HCT116 (cell line): ENCODE measurements at regions not wholly inside any gene's neighbourhood (a gene's known extent, or its start where the extent isn't known, plus 50 kb on each side); places are given as distances from the start of the nearest gene placed in this dataset.

Experiments
- ATAC-seq: fragments of 200-7000 bp; cut with Tn5 transposase; 2 replicates; pipeline ENCODE4 v1.9.1; 2020; ENCODE audit warnings: mild to moderate bottlenecking, moderate library complexity
- BruUV-seq: library from RNA; stranded (reverse); fragments of 400-500 nt; replicated peaks from 2 replicates; lab custom pipeline; 2021; lab: Mats Ljungman, UMichigan
- CTCF ChIA-PET: fragments of 300-600 bp; sonication (Branson Sonifier 250); formaldehyde crosslinking; loops from one replicate; lab custom pipeline; 2021; ENCODE audit warnings: antibody characterized with exemption; lab: Charles Lee
- POLR2A ChIA-PET: fragments of 300-600, 350-600 bp; sonication (Branson Sonifier 250); formaldehyde crosslinking; loops from one replicate; lab custom pipeline; 2021; ENCODE audit warnings: antibody characterized with exemption; lab: Charles Lee
- RAD21 ChIA-PET, 2 experiments: fragments of 300-600 bp; sonication (Branson Sonifier 250); formaldehyde crosslinking; loops; one replicate each; lab custom pipeline; 2023; ENCODE audit warnings: low total read pairs in 2 of 2; ENCODE audit not compliant: uncharacterized antibody in 2 of 2, unreplicated experiment in 2 of 2, low non-redundant PET in 1 of 2; lab: Charles Lee
- DNase-seq: peaks from one replicate; pipeline ENCODE4 v3.0.0-alpha.2; 2010; ENCODE audit warnings: low read depth, low spot score
- H2AFZ ChIP-seq: fragments of 200-600 bp; shearing (Covaris generic), sonication (generic); 2 replicates; pipeline ENCODE4 v1.6.1; 2017; ENCODE audit warnings: low read depth, mixed run types, mixed read lengths, antibody characterized with exemption, low read length; ENCODE audit not compliant: poor library complexity, severe bottlenecking
- H3K27ac ChIP-seq: 2 replicates; pipeline ENCODE4 v1.5.1; 2012; ENCODE audit warnings: low read depth, low read length
- H3K27me3 ChIP-seq: fragments of 200-600 bp; sonication (generic); 2 replicates; pipeline ENCODE4 v1.6.1; 2016; ENCODE audit warnings: mixed run types, low read length, mixed read lengths; ENCODE audit not compliant: insufficient read depth
- H3K36me3 ChIP-seq, 2 experiments: fragments of 200-500 bp in 1 of 2; fragments of 200-600 bp in 1 of 2; sonication (Bioruptor generic) in 1 of 2; sonication (generic) in 1 of 2; 2 replicates each; pipeline versions ENCODE4 v1.5.1 to v1.6.1; 2014 to 2016; ENCODE audit warnings: low read length in 2 of 2, inconsistent platforms in 1 of 2, mixed read lengths in 1 of 2, mixed run types in 1 of 2; ENCODE audit not compliant: insufficient read depth in 2 of 2, control insufficient read depth in 1 of 2
- H3K4me1 ChIP-seq, 2 experiments: fragments of 200-600 bp in 1 of 2; sonication (generic) in 1 of 2; 2 replicates each; pipeline versions ENCODE4 v1.5.1 to v1.6.1; 2012 to 2017; ENCODE audit warnings: low read length in 2 of 2, inconsistent platforms in 1 of 2, mild to moderate bottlenecking in 1 of 2, mixed read lengths in 1 of 2, mixed run types in 1 of 2, moderate library complexity in 1 of 2; ENCODE audit not compliant: insufficient read depth in 2 of 2, control insufficient read depth in 1 of 2
- H3K4me2 ChIP-seq: fragments of 200-600 bp; sonication (generic); 2 replicates; pipeline ENCODE4 v1.6.1; 2017; ENCODE audit warnings: mixed run types, low read length, mixed read lengths
- H3K4me3 ChIP-seq, 2 experiments: fragments of 200-600 bp in 1 of 2; sonication (generic) in 1 of 2; replicated peaks in 1 of 2; 2 replicates each; pipeline ENCODE4 v1.5.1; 2011 to 2016; ENCODE audit warnings: low read length in 2 of 2, control low read depth in 1 of 2, low read depth in 1 of 2, mild to moderate bottlenecking in 1 of 2, mixed read lengths in 1 of 2, mixed run types in 1 of 2
- H3K79me2 ChIP-seq: fragments of 200-600 bp; sonication (generic); 2 replicates; pipeline ENCODE4 v1.6.1; 2017; ENCODE audit warnings: mild to moderate bottlenecking, mixed run types, low read length, moderate library complexity, mixed read lengths; ENCODE audit not compliant: insufficient read depth
- H3K9ac ChIP-seq: fragments of 200-600 bp; sonication (generic); 2 replicates; pipeline ENCODE4 v1.6.1; 2016; ENCODE audit warnings: low read length, mixed read lengths
- H3K9me2 ChIP-seq: fragments of 200-600 bp; sonication (generic), shearing (Covaris generic); 2 replicates; pipeline ENCODE4 v1.6.1; 2017; ENCODE audit warnings: mixed run types, mild to moderate bottlenecking, moderate library complexity; ENCODE audit not compliant: insufficient read depth
- H3K9me3 ChIP-seq, 2 experiments: fragments of 200-500 bp in 1 of 2; fragments of 200-600 bp in 1 of 2; sonication (Bioruptor generic) in 1 of 2; sonication (generic) in 1 of 2; 2 replicates each; pipeline ENCODE4 v1.6.1; 2014 to 2017; ENCODE audit warnings: low read length in 2 of 2, mixed read lengths in 2 of 2, inconsistent platforms in 1 of 2, low read depth in 1 of 2, mild to moderate bottlenecking in 1 of 2, mixed run types in 1 of 2, moderate library complexity in 1 of 2; ENCODE audit not compliant: control insufficient read depth in 1 of 2, insufficient read depth in 1 of 2
- H4K20me1 ChIP-seq: fragments of 200-600 bp; sonication (generic), shearing (Covaris generic); 2 replicates; pipeline ENCODE4 v1.6.1; 2017; ENCODE audit warnings: mixed run types, mild to moderate bottlenecking, moderate library complexity; ENCODE audit not compliant: insufficient read depth
- FOSL1 ChIP-seq: IDR thresholded peaks from 2 replicates; pipeline ENCODE4 v1.6.1; 2012; ENCODE audit warnings: low read depth
- JUND ChIP-seq: IDR thresholded peaks from 2 replicates; pipeline ENCODE4 v1.6.1; 2012
- POLR2A ChIP-seq: IDR thresholded peaks from 2 replicates; pipeline ENCODE4 v1.7.0; 2011; ENCODE audit warnings: borderline replicate concordance; ENCODE audit not compliant: insufficient read depth, insufficient read length; ENCODE audit errors: extremely low read depth
- SIN3A ChIP-seq: IDR thresholded peaks from 2 replicates; pipeline ENCODE4 v1.6.1; 2012; ENCODE audit warnings: low read depth
- SRF ChIP-seq: IDR thresholded peaks from 2 replicates; pipeline ENCODE4 v1.6.1; 2012; ENCODE audit warnings: low read depth
- TCF7L2 ChIP-seq: IDR thresholded peaks from 2 replicates; pipeline ENCODE4 v1.7.0; 2011; ENCODE audit warnings: borderline replicate concordance, inconsistent platforms; ENCODE audit not compliant: insufficient read depth, insufficient read length; ENCODE audit errors: extremely low read depth
- ZFX ChIP-seq: fragments of 450-650 bp; IDR thresholded peaks from 2 replicates; pipeline ENCODE4 v1.6.1; 2017
- intact Hi-C: fragments of 100-400 bp; cut with micrococcal nuclease; formaldehyde crosslinking; loops from 2 replicates; pipeline ENCODE4 v1.10.0; 2022
- TF ChIP-seq, protein P1 (sequence below): IDR thresholded peaks from 2 replicates; pipeline ENCODE4 v1.6.1; 2012
- TF ChIP-seq, protein P2 (sequence below), 3 experiments: fragments of 200-600 bp in 1 of 3; sonication (generic) in 1 of 3; IDR thresholded peaks in 2 of 3; conservative IDR thresholded peaks in 1 of 3; 2 replicates each; pipeline ENCODE4 v1.5.1; 2012 to 2017; ENCODE audit warnings: low read depth in 2 of 3, low read length in 2 of 3, antibody characterized with exemption in 1 of 3, borderline replicate concordance in 1 of 3, control low read depth in 1 of 3, mild to moderate bottlenecking in 1 of 3, mixed read lengths in 1 of 3, mixed run types in 1 of 3, moderate library complexity in 1 of 3; ENCODE audit not compliant: insufficient read depth in 1 of 3
- TF ChIP-seq, protein P3 (sequence below): IDR thresholded peaks from 2 replicates; pipeline ENCODE4 v1.6.1; 2012; ENCODE audit warnings: low read depth

DNA sequence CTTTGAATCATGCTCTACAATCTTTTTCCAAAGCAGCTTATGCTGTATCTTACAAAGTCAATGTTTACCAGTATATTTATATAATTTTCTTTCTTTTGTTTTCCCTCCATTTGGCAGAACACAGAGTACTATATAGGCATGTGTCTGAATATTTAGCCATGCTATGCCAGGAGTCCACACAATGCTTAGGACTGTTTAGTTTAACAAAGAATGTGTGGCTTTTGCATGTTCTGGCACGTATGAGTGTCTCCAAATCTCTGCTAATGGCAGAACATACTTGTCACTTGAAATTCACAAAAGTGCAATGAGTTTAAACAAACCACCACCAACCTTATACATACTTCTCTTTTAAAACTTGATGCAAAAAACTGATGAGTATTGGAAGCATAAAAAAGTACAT, 268.0 kb downstream of the NR4A2 start:
- no TSS peak for BruUV-seq
- H3K9me2 ChIP-seq = no peaks in the 10 kb centered on the region
- ChIA-PET CTCF (no interaction called here), RAD21 (no interaction called here), POLR2A (no interaction called here)
- no peaks in the 10 kb centered on the region for H3K36me3 ChIP-seq
- no peaks in the 10 kb centered on the region for H4K20me1 ChIP-seq
- no peak overlapping the region for H3K9ac ChIP-seq
- no peak overlapping the region for H3K27ac ChIP-seq
- intact Hi-C loops = no loop called here
- ATAC-seq (no peak), DNase-seq (no peak)
- H3K4me3 ChIP-seq = no peak overlapping the region
- H3K4me2 ChIP-seq = no peak overlapping the region
- H3K9me3 ChIP-seq = no peaks in the 10 kb centered on the region
- H3K4me1 ChIP-seq = no peaks in the 10 kb centered on the region
- H3K27me3 ChIP-seq = no peaks in the 10 kb centered on the region
- TF ChIP-seq TCF7L2 = no peak
- TF ChIP-seq SRF = no peak
- no peak for TF ChIP-seq FOSL1
- TF ChIP-seq, protein P1, sequence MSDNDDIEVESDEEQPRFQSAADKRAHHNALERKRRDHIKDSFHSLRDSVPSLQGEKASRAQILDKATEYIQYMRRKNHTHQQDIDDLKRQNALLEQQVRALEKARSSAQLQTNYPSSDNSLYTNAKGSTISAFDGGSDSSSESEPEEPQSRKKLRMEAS = no peak
- TF ChIP-seq POLR2A = no peak
- no peak for TF ChIP-seq SIN3A
- TF ChIP-seq, protein P2, sequence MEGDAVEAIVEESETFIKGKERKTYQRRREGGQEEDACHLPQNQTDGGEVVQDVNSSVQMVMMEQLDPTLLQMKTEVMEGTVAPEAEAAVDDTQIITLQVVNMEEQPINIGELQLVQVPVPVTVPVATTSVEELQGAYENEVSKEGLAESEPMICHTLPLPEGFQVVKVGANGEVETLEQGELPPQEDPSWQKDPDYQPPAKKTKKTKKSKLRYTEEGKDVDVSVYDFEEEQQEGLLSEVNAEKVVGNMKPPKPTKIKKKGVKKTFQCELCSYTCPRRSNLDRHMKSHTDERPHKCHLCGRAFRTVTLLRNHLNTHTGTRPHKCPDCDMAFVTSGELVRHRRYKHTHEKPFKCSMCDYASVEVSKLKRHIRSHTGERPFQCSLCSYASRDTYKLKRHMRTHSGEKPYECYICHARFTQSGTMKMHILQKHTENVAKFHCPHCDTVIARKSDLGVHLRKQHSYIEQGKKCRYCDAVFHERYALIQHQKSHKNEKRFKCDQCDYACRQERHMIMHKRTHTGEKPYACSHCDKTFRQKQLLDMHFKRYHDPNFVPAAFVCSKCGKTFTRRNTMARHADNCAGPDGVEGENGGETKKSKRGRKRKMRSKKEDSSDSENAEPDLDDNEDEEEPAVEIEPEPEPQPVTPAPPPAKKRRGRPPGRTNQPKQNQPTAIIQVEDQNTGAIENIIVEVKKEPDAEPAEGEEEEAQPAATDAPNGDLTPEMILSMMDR (IDR thresholded peaks at IDR 0.05 in 2 of 3, conservative IDR thresholded peaks at IDR 0.05 in 1 of 3; ENCODE audit: borderline replicate concordance in 1 of 3, insufficient read depth in 1 of 3, low read depth in 2 of 3, low read length in 2 of 3) = no peak
- no peak for TF ChIP-seq JUND
- TF ChIP-seq ZFX = no peak
- H3K79me2 ChIP-seq = no peaks in the 10 kb centered on the region
- no peak overlapping the region for H2AFZ ChIP-seq

DNA sequence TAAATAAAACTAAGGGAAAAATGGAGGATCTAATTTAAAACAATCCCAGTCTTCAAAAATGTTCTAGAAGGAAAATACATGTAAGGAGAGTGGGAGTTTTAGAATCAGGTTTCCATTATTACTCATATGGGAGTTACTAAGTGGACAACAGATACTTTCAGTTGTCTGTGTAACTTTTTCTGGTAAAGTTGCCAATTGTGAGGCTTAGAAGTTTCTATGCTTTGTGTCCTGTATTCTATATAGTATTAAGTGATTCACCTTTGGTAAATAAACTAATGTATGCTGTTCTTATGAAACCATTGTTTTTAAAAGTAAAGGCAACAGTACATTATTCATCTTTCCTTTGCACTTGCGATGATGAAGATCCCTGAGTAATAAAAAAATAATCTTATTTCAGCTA, 274.9 kb downstream of the NR4A2 start:
- H3K36me3 ChIP-seq = no peaks in the 10 kb centered on the region
- TF ChIP-seq, protein P3, sequence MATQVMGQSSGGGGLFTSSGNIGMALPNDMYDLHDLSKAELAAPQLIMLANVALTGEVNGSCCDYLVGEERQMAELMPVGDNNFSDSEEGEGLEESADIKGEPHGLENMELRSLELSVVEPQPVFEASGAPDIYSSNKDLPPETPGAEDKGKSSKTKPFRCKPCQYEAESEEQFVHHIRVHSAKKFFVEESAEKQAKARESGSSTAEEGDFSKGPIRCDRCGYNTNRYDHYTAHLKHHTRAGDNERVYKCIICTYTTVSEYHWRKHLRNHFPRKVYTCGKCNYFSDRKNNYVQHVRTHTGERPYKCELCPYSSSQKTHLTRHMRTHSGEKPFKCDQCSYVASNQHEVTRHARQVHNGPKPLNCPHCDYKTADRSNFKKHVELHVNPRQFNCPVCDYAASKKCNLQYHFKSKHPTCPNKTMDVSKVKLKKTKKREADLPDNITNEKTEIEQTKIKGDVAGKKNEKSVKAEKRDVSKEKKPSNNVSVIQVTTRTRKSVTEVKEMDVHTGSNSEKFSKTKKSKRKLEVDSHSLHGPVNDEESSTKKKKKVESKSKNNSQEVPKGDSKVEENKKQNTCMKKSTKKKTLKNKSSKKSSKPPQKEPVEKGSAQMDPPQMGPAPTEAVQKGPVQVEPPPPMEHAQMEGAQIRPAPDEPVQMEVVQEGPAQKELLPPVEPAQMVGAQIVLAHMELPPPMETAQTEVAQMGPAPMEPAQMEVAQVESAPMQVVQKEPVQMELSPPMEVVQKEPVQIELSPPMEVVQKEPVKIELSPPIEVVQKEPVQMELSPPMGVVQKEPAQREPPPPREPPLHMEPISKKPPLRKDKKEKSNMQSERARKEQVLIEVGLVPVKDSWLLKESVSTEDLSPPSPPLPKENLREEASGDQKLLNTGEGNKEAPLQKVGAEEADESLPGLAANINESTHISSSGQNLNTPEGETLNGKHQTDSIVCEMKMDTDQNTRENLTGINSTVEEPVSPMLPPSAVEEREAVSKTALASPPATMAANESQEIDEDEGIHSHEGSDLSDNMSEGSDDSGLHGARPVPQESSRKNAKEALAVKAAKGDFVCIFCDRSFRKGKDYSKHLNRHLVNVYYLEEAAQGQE = no peak
- TF ChIP-seq ZFX = no peak
- TF ChIP-seq, protein P2 (IDR thresholded peaks at IDR 0.05 in 2 of 3, conservative IDR thresholded peaks at IDR 0.05 in 1 of 3; ENCODE audit: borderline replicate concordance in 1 of 3, insufficient read depth in 1 of 3, low read depth in 2 of 3, low read length in 2 of 3) = no peak
- no peaks in the 10 kb centered on the region for H3K79me2 ChIP-seq
- no peaks in the 10 kb centered on the region for H3K27me3 ChIP-seq
- no peak overlapping the region for H3K27ac ChIP-seq
- DNase-seq (no peak), ATAC-seq (no peak)
- POLR2A ChIA-PET = no interaction called here
- H3K9me2 ChIP-seq = no peaks in the 10 kb centered on the region
- no peaks in the 10 kb centered on the region for H4K20me1 ChIP-seq
- no peak overlapping the region for H2AFZ ChIP-seq
- intact Hi-C loops = loop anchor here (5.0 kb wide), 1 partner anchor 680 kb away; no protein-coding TSS in a partner anchor
- CTCF ChIA-PET = no interaction called here
- H3K9me3 ChIP-seq = no peaks in the 10 kb centered on the region
- H3K4me1 ChIP-seq = no peaks in the 10 kb centered on the region
- H3K9ac ChIP-seq = no peak overlapping the region
- no peak overlapping the region for H3K4me2 ChIP-seq
- H3K4me3 ChIP-seq = no peak overlapping the region
- no TSS peak for BruUV-seq
- RAD21 ChIA-PET = no interaction called here
